ENCODE measurements at regions not wholly inside any gene's neighbourhood (a gene's known extent, or its start where the extent isn't known, plus 50 kb on each side); places are given as distances from the start of the nearest gene placed in this dataset.

GRCh38 chr1:244286341-244286740 lies 165.4 kb downstream of the ADSS2 start (continued):
- TF ChIP-seq ZNF425 (CRISPR knock-in tag; conservative IDR thresholded peaks at IDR 0.05) (no peak), OVOL2 (CRISPR knock-in tag; IDR thresholded peaks at IDR 0.05; ENCODE audit: borderline replicate concordance) (no peak)

GRCh38 chr1:244287726-244288125 lies 164.0 kb downstream of the ADSS2 start:
- CTCF ChIA-PET, result no interaction called here
- Mint-ChIP-seq H3K4me3 (no peak overlapping the region), H3K36me3 (peaks cover 4% of the 10 kb centered on the region; the same call in 1 of the 2 replicates), H3K9me3 (peaks cover 20% of the 10 kb centered on the region), H3K27ac (no peak overlapping the region), H3K4me1 (no peaks in the 10 kb centered on the region), H3K27me3 (ENCODE audit: low read depth) (no peaks in the 10 kb centered on the region)
- no peak for ATAC-seq
- POLR2A ChIA-PET, result no interaction called here
- no peak for TF ChIP-seq PRDM15 (CRISPR knock-in tag; IDR thresholded peaks at IDR 0.05)
- TF ChIP-seq ZNF416 (CRISPR knock-in tag; IDR thresholded peaks at IDR 0.05), result no peak
- TF ChIP-seq EMX1 (CRISPR knock-in tag; IDR thresholded peaks at IDR 0.05), result no peak
- TF ChIP-seq STAT6 (CRISPR knock-in tag; conservative IDR thresholded peaks at IDR 0.05; ENCODE audit: low read depth), result no peak
- no peak for TF ChIP-seq ZNF232 (CRISPR knock-in tag; IDR thresholded peaks at IDR 0.05)
- no peak for TF ChIP-seq TCF7 (CRISPR knock-in tag; IDR thresholded peaks at IDR 0.05; ENCODE audit: low read depth)
- no peak for DNase-seq (ENCODE audit: low spot score)

- peaks cover 4% of the 10 kb centered on the region; the same call in 1 of the 2 replicates for H3K36me3 Mint-ChIP-seq
- no peaks in the 10 kb centered on the region for H3K4me1 Mint-ChIP-seq
- ATAC-seq (no peak), DNase-seq (ENCODE audit: low spot score) (no peak)
- peaks cover 20% of the 10 kb centered on the region for H3K9me3 Mint-ChIP-seq
- POLR2A ChIA-PET, result no interaction called here
- no peak overlapping the region for H3K27ac Mint-ChIP-seq
- CTCF ChIA-PET, result no interaction called here
- TF ChIP-seq CREM (CRISPR knock-in tag; IDR thresholded peaks at IDR 0.05) (no peak), FOXK1 (CRISPR knock-in tag; IDR thresholded peaks at IDR 0.05) (no peak), MXD4 (CRISPR knock-in tag; IDR thresholded peaks at IDR 0.05; ENCODE audit: borderline replicate concordance) (no peak)
- no peaks in the 10 kb centered on the region for H3K27me3 Mint-ChIP-seq (ENCODE audit: low read depth)
- no peak overlapping the region for H3K4me3 Mint-ChIP-seq
Observed at GRCh38 chr1:244288663-244289062, 163.0 kb downstream of the ADSS2 start.
